Endothelial cell of umbilical vein (primary cell): ENCODE measurements at regions not wholly inside any gene's neighbourhood (a gene's known extent, or its start where the extent isn't known, plus 50 kb on each side); places are given as distances from the start of the nearest gene placed in this dataset.

ENCODE experiments used
- BruUV-seq: library from RNA; stranded (reverse); fragments of 400-500 nt; replicated peaks from 2 replicates; lab custom pipeline; 2021; lab: Mats Ljungman, UMichigan
- CTCF ChIA-PET: fragments of 300-600, 350-600 bp; sonication (Branson Sonifier 250); formaldehyde crosslinking; loops from one replicate; lab custom pipeline; 2021; ENCODE audit warnings: antibody characterized with exemption, inconsistent platforms; lab: Charles Lee
- POLR2A ChIA-PET: fragments of 300-600, 350-600 bp; sonication (Branson Sonifier 250); formaldehyde crosslinking; loops from one replicate; lab custom pipeline; 2021; ENCODE audit warnings: antibody characterized with exemption, inconsistent platforms; lab: Charles Lee
- DNase-seq: peaks from one replicate; pipeline ENCODE4 v3.0.0-alpha.2; 2011; ENCODE audit warnings: low read depth, low spot score
- FAIRE-seq: peaks from 2 replicates; lab custom pipeline; 2011; peaks lifted over from hg19 to GRCh38; lab: Jason Lieb, UNC
- H2AFZ ChIP-seq: 2 replicates; pipeline ENCODE4 v1.6.0; 2012; ENCODE audit warnings: low read depth, low read length, control low read depth, inconsistent platforms
- H3K27ac ChIP-seq: 2 replicates; pipeline ENCODE4 v1.5.1; 2011; ENCODE audit warnings: low read depth, mild to moderate bottlenecking, control low read depth, low read length, moderate library complexity; ENCODE audit not compliant: insufficient read depth
- H3K27me3 ChIP-seq, 2 experiments: 2 replicates each; pipeline versions ENCODE4 v1.6.0 to v1.6.1; 2011; ENCODE audit warnings: low read length in 2 of 2, mixed read lengths in 1 of 2; ENCODE audit not compliant: control insufficient read depth in 2 of 2, insufficient read depth in 2 of 2
- H3K36me3 ChIP-seq, 2 experiments: 2 replicates in 1 of 2; 3 replicates in 1 of 2; pipeline ENCODE4 v1.5.1; 2011; ENCODE audit warnings: low read length in 2 of 2, mild to moderate bottlenecking in 1 of 2, moderate library complexity in 1 of 2; ENCODE audit not compliant: control insufficient read depth in 2 of 2, insufficient read depth in 2 of 2; ENCODE audit errors: extremely low read depth in 1 of 2
- H3K4me1 ChIP-seq: 3 replicates; pipeline ENCODE4 v1.5.1; 2011; ENCODE audit warnings: mild to moderate bottlenecking, low read length; ENCODE audit not compliant: control insufficient read depth, insufficient read depth; ENCODE audit errors: extremely low read depth
- H3K4me2 ChIP-seq: 2 replicates; pipeline ENCODE4 v1.6.1; 2011; ENCODE audit warnings: low read length, control low read depth, mixed read lengths; ENCODE audit not compliant: insufficient read depth
- H3K4me3 ChIP-seq, 3 experiments: fragments of 200-600 bp in 1 of 3; sonication (generic), shearing (Covaris generic) in 1 of 3; replicated peaks in 1 of 3; 2 replicates each; pipeline ENCODE4 v1.5.1; 2011 to 2016; ENCODE audit warnings: control low read depth in 3 of 3, low read length in 3 of 3, mild to moderate bottlenecking in 2 of 3, inconsistent platforms in 1 of 3, low read depth in 1 of 3, moderate library complexity in 1 of 3; ENCODE audit not compliant: insufficient read depth in 1 of 3
- H3K79me2 ChIP-seq: 2 replicates; pipeline ENCODE4 v1.6.0; 2012; ENCODE audit warnings: low read length, inconsistent platforms; ENCODE audit not compliant: control insufficient read depth, insufficient read depth
- H3K9ac ChIP-seq: replicated peaks from 2 replicates; pipeline ENCODE3; 2011; ENCODE audit warnings: low read length, control low read depth; ENCODE audit not compliant: insufficient read depth; ENCODE audit errors: extremely low read depth
- H3K9me1 ChIP-seq: replicated peaks from 3 replicates; pipeline ENCODE4 v1.6.0; 2011; ENCODE audit warnings: mild to moderate bottlenecking, low read length; ENCODE audit not compliant: control insufficient read depth, insufficient read depth; ENCODE audit errors: extremely low read depth
- H3K9me3 ChIP-seq: replicated peaks from 2 replicates; pipeline ENCODE4 v1.5.1; 2012; ENCODE audit warnings: low read length, inconsistent platforms; ENCODE audit not compliant: control insufficient read depth, insufficient read depth
- H4K20me1 ChIP-seq: replicated peaks from 2 replicates; pipeline ENCODE3; 2011; ENCODE audit warnings: mild to moderate bottlenecking, low read length; ENCODE audit not compliant: control insufficient read depth, insufficient read depth; ENCODE audit errors: extremely low read depth
- EZH2 ChIP-seq: IDR thresholded peaks from 2 replicates; pipeline ENCODE4 v1.6.1; 2012; ENCODE audit warnings: borderline replicate concordance, low read depth, mild to moderate bottlenecking, moderate library complexity, low read length, inconsistent platforms; ENCODE audit not compliant: severe bottlenecking
- FOS ChIP-seq: IDR thresholded peaks from 2 replicates; pipeline ENCODE4 v1.6.1; 2011; ENCODE audit warnings: mild to moderate bottlenecking, low read length, moderate library complexity, borderline replicate concordance; ENCODE audit not compliant: insufficient read depth
- GATA2 ChIP-seq: IDR thresholded peaks from 2 replicates; pipeline ENCODE4 v1.7.0; 2011; ENCODE audit warnings: low read depth, mild to moderate bottlenecking, moderate library complexity, mixed read lengths, low read length; ENCODE audit not compliant: insufficient read length, insufficient read depth
- JUN ChIP-seq: IDR thresholded peaks from 2 replicates; pipeline ENCODE4 v1.6.1; 2011; ENCODE audit warnings: borderline replicate concordance, low read depth; ENCODE audit not compliant: insufficient read length, insufficient read depth
- MYC ChIP-seq: IDR thresholded peaks from one replicate; pipeline ENCODE4 v1.6.1; 2011; ENCODE audit warnings: mild to moderate bottlenecking, low read depth, low read length
- POLR2A ChIP-seq: IDR thresholded peaks from 2 replicates; pipeline ENCODE4 v1.6.1; 2012; ENCODE audit warnings: low read depth, mild to moderate bottlenecking, control low read depth, low read length
- POLR2AphosphoS5 ChIP-seq: IDR thresholded peaks from 2 replicates; pipeline ENCODE4 v1.6.1; 2012; ENCODE audit warnings: low read depth, mild to moderate bottlenecking, control low read depth, low read length, moderate library complexity; ENCODE audit not compliant: insufficient read depth
- dilution Hi-C: fragments of 300-500 bp; cut with MboI; formaldehyde crosslinking; loops from one replicate; pipeline ENCODE4 v1.15.0; 2019; ENCODE audit warnings: low sequenced_read_pairs; ENCODE audit not compliant: extremely low pct_ligation_motif_present
- intact Hi-C: fragments of 100-400 bp; cut with micrococcal nuclease; formaldehyde crosslinking; loops from one replicate; pipeline ENCODE4 v1.10.0; 2022
- TF ChIP-seq, protein P1 (sequence below), 2 donors: IDR thresholded peaks; 1 replicate in 1 of 2; 2 replicates in 1 of 2; pipeline ENCODE4 v1.5.1; 2011; ENCODE audit warnings: low read length in 2 of 2, mild to moderate bottlenecking in 2 of 2, moderate library complexity in 2 of 2, control low read depth in 1 of 2, inconsistent platforms in 1 of 2, low read depth in 1 of 2; ENCODE audit not compliant: insufficient read depth in 1 of 2; ENCODE audit errors: extremely low read depth in 1 of 2
- TF ChIP-seq, protein P2 (sequence below): IDR thresholded peaks from 2 replicates; pipeline ENCODE4 v1.6.1; 2011; ENCODE audit not compliant: insufficient read depth, insufficient read length

DNA sequence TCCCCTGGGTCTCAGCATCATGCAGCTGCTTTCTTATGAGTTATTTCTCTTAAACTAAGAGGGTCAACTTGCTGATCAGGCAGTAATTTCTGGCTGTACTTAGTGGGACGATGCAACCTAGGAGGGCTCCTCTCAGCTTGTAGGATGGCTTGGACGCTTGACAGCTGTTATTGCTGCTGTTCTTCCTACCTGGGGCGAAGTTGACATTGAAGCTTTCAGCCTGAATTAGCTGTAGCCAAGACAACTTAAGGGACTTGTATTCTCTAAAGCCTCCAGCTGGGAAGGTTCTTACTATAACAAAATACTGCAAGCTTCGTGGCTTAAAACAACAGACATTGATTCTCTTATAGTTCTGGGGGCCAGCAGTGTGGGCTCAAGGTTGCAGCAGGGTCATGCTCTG lies 224.9 kb downstream of the ACTR3B start:
- Histone ChIP-seq H3K36me3 (no peaks in the 10 kb centered on the region), H3K9me3 (no peaks in the 10 kb centered on the region), H2AFZ (no peak overlapping the region), H3K9ac (no peak overlapping the region), H3K4me2 (no peak overlapping the region), H3K9me1 (no peaks in the 10 kb centered on the region), H3K4me1 (no peaks in the 10 kb centered on the region), H3K4me3 (no peak overlapping the region), H3K79me2 (no peaks in the 10 kb centered on the region), H4K20me1 (no peaks in the 10 kb centered on the region), H3K27me3 (no peaks in the 10 kb centered on the region), H3K27ac (no peak overlapping the region)
- BruUV-seq = no TSS peak
- TF ChIP-seq, protein P1, sequence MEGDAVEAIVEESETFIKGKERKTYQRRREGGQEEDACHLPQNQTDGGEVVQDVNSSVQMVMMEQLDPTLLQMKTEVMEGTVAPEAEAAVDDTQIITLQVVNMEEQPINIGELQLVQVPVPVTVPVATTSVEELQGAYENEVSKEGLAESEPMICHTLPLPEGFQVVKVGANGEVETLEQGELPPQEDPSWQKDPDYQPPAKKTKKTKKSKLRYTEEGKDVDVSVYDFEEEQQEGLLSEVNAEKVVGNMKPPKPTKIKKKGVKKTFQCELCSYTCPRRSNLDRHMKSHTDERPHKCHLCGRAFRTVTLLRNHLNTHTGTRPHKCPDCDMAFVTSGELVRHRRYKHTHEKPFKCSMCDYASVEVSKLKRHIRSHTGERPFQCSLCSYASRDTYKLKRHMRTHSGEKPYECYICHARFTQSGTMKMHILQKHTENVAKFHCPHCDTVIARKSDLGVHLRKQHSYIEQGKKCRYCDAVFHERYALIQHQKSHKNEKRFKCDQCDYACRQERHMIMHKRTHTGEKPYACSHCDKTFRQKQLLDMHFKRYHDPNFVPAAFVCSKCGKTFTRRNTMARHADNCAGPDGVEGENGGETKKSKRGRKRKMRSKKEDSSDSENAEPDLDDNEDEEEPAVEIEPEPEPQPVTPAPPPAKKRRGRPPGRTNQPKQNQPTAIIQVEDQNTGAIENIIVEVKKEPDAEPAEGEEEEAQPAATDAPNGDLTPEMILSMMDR (IDR thresholded peaks at IDR 0.05; ENCODE audit: extremely low read depth in 1 of 2, insufficient read depth in 1 of 2, low read depth in 1 of 2, low read length in 2 of 2) = no peak
- TF ChIP-seq, protein P2, sequence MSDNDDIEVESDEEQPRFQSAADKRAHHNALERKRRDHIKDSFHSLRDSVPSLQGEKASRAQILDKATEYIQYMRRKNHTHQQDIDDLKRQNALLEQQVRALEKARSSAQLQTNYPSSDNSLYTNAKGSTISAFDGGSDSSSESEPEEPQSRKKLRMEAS = no peak
- dilution Hi-C loops = no loop called here
- FAIRE-seq (no peak), DNase-seq (no peak)
- ChIA-PET POLR2A (no interaction called here), CTCF (no interaction called here)
- intact Hi-C loops = no loop called here

DNA sequence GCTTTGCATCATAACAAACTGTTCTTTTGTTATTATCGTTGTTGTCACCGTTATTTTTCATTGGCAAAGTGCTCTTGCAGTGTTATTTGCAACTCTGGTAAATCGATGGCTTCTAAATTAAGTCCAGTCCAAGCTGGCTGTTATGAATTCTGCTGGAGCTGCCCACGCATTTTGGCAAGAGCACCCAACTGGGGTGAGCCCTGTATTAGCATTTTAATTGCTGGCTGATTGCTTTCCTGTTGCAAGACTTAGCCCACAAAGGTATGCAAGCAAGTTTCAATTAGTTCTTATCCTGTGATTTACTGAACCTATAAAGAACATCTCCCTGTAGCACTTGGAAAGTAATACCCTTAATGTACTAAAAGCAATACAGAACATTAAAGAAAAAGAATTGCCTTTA lies 226.8 kb downstream of the ACTR3B start:
- Histone ChIP-seq H3K4me2 (no peak overlapping the region), H3K4me1 (no peaks in the 10 kb centered on the region), H3K27me3 (no peaks in the 10 kb centered on the region), H3K79me2 (no peaks in the 10 kb centered on the region), H3K36me3 (no peaks in the 10 kb centered on the region), H2AFZ (no peak overlapping the region), H3K9ac (no peak overlapping the region), H3K27ac (no peak overlapping the region), H3K9me3 (no peaks in the 10 kb centered on the region), H3K4me3 (no peak overlapping the region), H3K9me1 (no peaks in the 10 kb centered on the region), H4K20me1 (no peaks in the 10 kb centered on the region)
- dilution Hi-C loops (no loop called here), intact Hi-C loops (no loop called here)
- no peak for TF ChIP-seq MYC
- no peak for TF ChIP-seq FOS
- no peak for TF ChIP-seq JUN
- TF ChIP-seq GATA2 = no peak
- TF ChIP-seq POLR2AphosphoS5 = no peak
- TF ChIP-seq EZH2 = no peak
- TF ChIP-seq, protein P1 (IDR thresholded peaks at IDR 0.05; ENCODE audit: extremely low read depth in 1 of 2, insufficient read depth in 1 of 2, low read depth in 1 of 2, low read length in 2 of 2) = no peak
- no peak for TF ChIP-seq POLR2A
- TF ChIP-seq, protein P2 = no peak
- no TSS peak for BruUV-seq
- FAIRE-seq (no peak), DNase-seq (no peak)
- ChIA-PET POLR2A (no interaction called here), CTCF (no interaction called here)
